ENCODE measurements at regions not wholly inside any gene's neighbourhood (a gene's known extent, or its start where the extent isn't known, plus 50 kb on each side); places are given as distances from the start of the nearest gene placed in this dataset.
"Not testable (repeated sequence)": the region's sequence is repeated elsewhere in the genome, so short reads cannot be mapped to it uniquely, and the experiment has no call there.

DNA sequence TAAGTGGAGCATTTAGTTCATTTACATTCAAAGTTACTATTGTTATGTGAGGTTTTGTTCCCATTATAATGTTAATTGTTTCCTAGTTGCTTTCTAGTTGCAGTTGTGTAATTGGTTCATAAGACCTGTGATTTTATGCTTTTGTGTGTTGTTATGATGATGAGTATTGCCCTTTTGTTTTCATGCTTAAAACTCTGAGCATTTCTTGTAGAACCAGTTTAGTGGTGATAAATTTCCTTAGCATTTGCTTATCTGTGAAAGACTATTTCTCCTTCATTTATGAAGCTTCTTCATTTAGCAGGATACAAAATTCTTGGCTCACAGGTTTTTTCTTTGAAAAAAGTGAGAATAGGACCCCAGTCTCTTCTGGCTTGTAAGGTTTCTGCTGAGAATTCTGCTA, 274.8 kb upstream of the SPAG17 start:
- H3K27me3 ChIP-seq (ENCODE audit: insufficient read depth, low read length, poor library complexity): no peaks in the 10 kb centered on the region
- H3K9ac ChIP-seq (ENCODE audit: low read depth, low read length): no peak overlapping the region
- TF ChIP-seq EZH2 (IDR thresholded peaks at IDR 0.05; ENCODE audit: borderline replicate concordance, low read depth, low read length, severe bottlenecking) (no peak), CTCF (IDR thresholded peaks at IDR 0.05; ENCODE audit: borderline replicate concordance, extremely low read depth, low read length, poor library complexity, severe bottlenecking) (no peak)
- H3K4me1 ChIP-seq (ENCODE audit: insufficient read depth, low read length): no peaks in the 10 kb centered on the region
- no peak overlapping the region for H3K27ac ChIP-seq (ENCODE audit: low read length)
- no peaks in the 10 kb centered on the region for H3K36me3 ChIP-seq (ENCODE audit: insufficient read depth, low read length)
- no peak overlapping the region for H2AFZ ChIP-seq (ENCODE audit: low read depth, low read length)
- DNase-seq (no peak), ATAC-seq (ENCODE audit: insufficient read depth, low read depth) (no peak)
- no peaks in the 10 kb centered on the region for H3K79me2 ChIP-seq (ENCODE audit: insufficient read depth, low read length)
- H3K9me3 ChIP-seq (ENCODE audit: insufficient read depth, low read length, severe bottlenecking): peaks cover 4% of the 10 kb centered on the region
- no peak overlapping the region for H3K4me3 ChIP-seq (ENCODE audit: low read depth in 1 of 2, low read length in 2 of 2)
- H4K20me1 ChIP-seq (ENCODE audit: insufficient read depth, low read length): no peaks in the 10 kb centered on the region
- no peak overlapping the region for H3K4me2 ChIP-seq (ENCODE audit: insufficient read depth, low read length)

GRCh38 chr1:118453856-118454255, 268.8 kb upstream of the SPAG17 start:
- not testable (repeated sequence) for H3K9me3 ChIP-seq (ENCODE audit: insufficient read depth, low read length, severe bottlenecking); H2AFZ ChIP-seq (ENCODE audit: low read depth, low read length); ATAC-seq (ENCODE audit: insufficient read depth, low read depth); H4K20me1 ChIP-seq (ENCODE audit: insufficient read depth, low read length); H3K4me3 ChIP-seq (ENCODE audit: low read depth in 1 of 2, low read length in 2 of 2); H3K4me1 ChIP-seq (ENCODE audit: insufficient read depth, low read length); H3K79me2 ChIP-seq (ENCODE audit: insufficient read depth, low read length); DNase-seq; H3K27me3 ChIP-seq (ENCODE audit: insufficient read depth, low read length, poor library complexity); H3K4me2 ChIP-seq (ENCODE audit: insufficient read depth, low read length); H3K36me3 ChIP-seq (ENCODE audit: insufficient read depth, low read length); H3K27ac ChIP-seq (ENCODE audit: low read length); H3K9ac ChIP-seq (ENCODE audit: low read depth, low read length)

- Histone ChIP-seq H3K9me3 (ENCODE audit: insufficient read depth, low read length, severe bottlenecking) (no peaks in the 10 kb centered on the region), H4K20me1 (ENCODE audit: insufficient read depth, low read length) (no peaks in the 10 kb centered on the region), H3K4me3 (ENCODE audit: low read depth in 1 of 2, low read length in 2 of 2) (no peak overlapping the region), H3K4me1 (ENCODE audit: insufficient read depth, low read length) (no peaks in the 10 kb centered on the region), H3K36me3 (ENCODE audit: insufficient read depth, low read length) (no peaks in the 10 kb centered on the region), H3K27me3 (ENCODE audit: insufficient read depth, low read length, poor library complexity) (no peaks in the 10 kb centered on the region), H3K79me2 (ENCODE audit: insufficient read depth, low read length) (no peaks in the 10 kb centered on the region), H3K27ac (ENCODE audit: low read length) (no peak overlapping the region), H3K9ac (ENCODE audit: low read depth, low read length) (no peak overlapping the region), H3K4me2 (ENCODE audit: insufficient read depth, low read length) (no peak overlapping the region), H2AFZ (ENCODE audit: low read depth, low read length) (no peak overlapping the region)
- no peak for DNase-seq
- no peak for TF ChIP-seq CTCF (IDR thresholded peaks at IDR 0.05; ENCODE audit: borderline replicate concordance, extremely low read depth, low read length, poor library complexity, severe bottlenecking)
- TF ChIP-seq EZH2 (IDR thresholded peaks at IDR 0.05; ENCODE audit: borderline replicate concordance, low read depth, low read length, severe bottlenecking): no peak
- ATAC-seq (ENCODE audit: insufficient read depth, low read depth): no peak
Observed at GRCh38 chr1:118445156-118445555, 260.1 kb upstream of the SPAG17 start.

GRCh38 chr1:118442214-118442613, 257.2 kb upstream of the SPAG17 start:
- no peaks in the 10 kb centered on the region for H3K36me3 ChIP-seq (ENCODE audit: insufficient read depth, low read length)
- no peaks in the 10 kb centered on the region for H3K79me2 ChIP-seq (ENCODE audit: insufficient read depth, low read length)
- H3K4me1 ChIP-seq (ENCODE audit: insufficient read depth, low read length): no peaks in the 10 kb centered on the region
- DNase-seq (no peak), ATAC-seq (ENCODE audit: insufficient read depth, low read depth) (no peak)
- TF ChIP-seq EZH2 (IDR thresholded peaks at IDR 0.05; ENCODE audit: borderline replicate concordance, low read depth, low read length, severe bottlenecking): no peak
- no peak for TF ChIP-seq CTCF (IDR thresholded peaks at IDR 0.05; ENCODE audit: borderline replicate concordance, extremely low read depth, low read length, poor library complexity, severe bottlenecking)
- no peaks in the 10 kb centered on the region for H3K27me3 ChIP-seq (ENCODE audit: insufficient read depth, low read length, poor library complexity)
- H3K9me3 ChIP-seq (ENCODE audit: insufficient read depth, low read length, severe bottlenecking): no peaks in the 10 kb centered on the region
- no peak overlapping the region for H3K4me2 ChIP-seq (ENCODE audit: insufficient read depth, low read length)
- no peak overlapping the region for H3K4me3 ChIP-seq (ENCODE audit: low read depth in 1 of 2, low read length in 2 of 2)
- no peak overlapping the region for H3K9ac ChIP-seq (ENCODE audit: low read depth, low read length)
- no peaks in the 10 kb centered on the region for H4K20me1 ChIP-seq (ENCODE audit: insufficient read depth, low read length)
- no peak overlapping the region for H3K27ac ChIP-seq (ENCODE audit: low read length)
- no peak overlapping the region for H2AFZ ChIP-seq (ENCODE audit: low read depth, low read length)

All from DND-41 (cell line).